HG03354 (cell line): ENCODE measurements at regions not wholly inside any gene's neighbourhood (a gene's known extent, or its start where the extent isn't known, plus 50 kb on each side); places are given as distances from the start of the nearest gene placed in this dataset.
A peak's percentile ranks its signal among the peaks of the same experiment; 100 is the strongest.
"Not testable (repeated sequence)": the region's sequence is repeated elsewhere in the genome, so short reads cannot be mapped to it uniquely, and the experiment has no call there.

Experiments
- ATAC-seq: cut with Tn5 transposase; IDR thresholded peaks from one replicate; pipeline ENCODE4 v1.9.1; 2021; ENCODE audit warnings: mild to moderate bottlenecking; ENCODE audit not compliant: unreplicated experiment, poor library complexity, severe bottlenecking

- no peak for ATAC-seq
Measured at GRCh38 chr2:147273106-147273505, 571.7 kb upstream of the ACVR2A start.

- not testable (repeated sequence) for ATAC-seq
Measured at GRCh38 chr2:147269581-147269980, 575.2 kb upstream of the ACVR2A start.

- no peak for ATAC-seq
Measured at GRCh38 chr2:147260241-147260640, 584.6 kb upstream of the ACVR2A start.

GRCh38 chr2:147255812-147256211 is 589.0 kb upstream of the ACVR2A start:
- no peak for ATAC-seq

- ATAC-seq, result peak; percentile 83
Measured at GRCh38 chr2:147250652-147251356, 594.0 kb upstream of the ACVR2A start.

GRCh38 chr2:147247749-147248148 is 597.1 kb upstream of the ACVR2A start:
- ATAC-seq, result no peak

GRCh38 chr2:147242445-147242844 is 602.4 kb upstream of the ACVR2A start:
- ATAC-seq, result no peak

- ATAC-seq, result no peak
Measured at GRCh38 chr2:147236601-147237000, 608.2 kb upstream of the ACVR2A start.

- peak; percentile 46 for ATAC-seq
Measured at GRCh38 chr2:147232225-147232669, 612.6 kb upstream of the ACVR2A start.

- peak; percentile 88 for ATAC-seq
Measured at GRCh38 chr2:147231607-147232006, 613.2 kb upstream of the ACVR2A start.

- no peak for ATAC-seq
Measured at GRCh38 chr2:147231081-147231480, 613.7 kb upstream of the ACVR2A start.

- no peak for ATAC-seq
Measured at GRCh38 chr2:147227313-147227712, 617.5 kb upstream of the ACVR2A start.

GRCh38 chr2:147224070-147224469 is 620.8 kb upstream of the ACVR2A start:
- no peak for ATAC-seq

GRCh38 chr2:147223553-147224060 is 621.2 kb upstream of the ACVR2A start:
- ATAC-seq, result no peak

GRCh38 chr2:147223119-147223518 is 621.7 kb upstream of the ACVR2A start:
- ATAC-seq, result peak; percentile 84

- ATAC-seq, result peak; percentile 63
Measured at GRCh38 chr2:147222506-147222905, 622.3 kb upstream of the ACVR2A start.

- ATAC-seq, result no peak
Measured at GRCh38 chr2:147214914-147215313, 629.9 kb upstream of the ACVR2A start.

GRCh38 chr2:147211484-147211883 is 633.3 kb upstream of the ACVR2A start:
- no peak for ATAC-seq

GRCh38 chr2:147204102-147204501 is 640.7 kb upstream of the ACVR2A start:
- ATAC-seq, result no peak

- no peak for ATAC-seq
Measured at GRCh38 chr2:147198651-147199171, 646.1 kb upstream of the ACVR2A start.

- ATAC-seq, result no peak
Measured at GRCh38 chr2:147197754-147198483, 646.9 kb upstream of the ACVR2A start.
